ENCODE measurements at regions not wholly inside any gene's neighbourhood (a gene's known extent, or its start where the extent isn't known, plus 50 kb on each side); places are given as distances from the start of the nearest gene placed in this dataset.

- no peak for ATAC-seq
- no peak overlapping the region for H3K27ac ChIP-seq
- in situ Hi-C loops (cut with MboI; ENCODE audit: low sequenced_read_pairs in 4 of 4) = loop anchor here in 1 of 4 donors (10.0 kb wide), 1 partner anchor 46 kb away; no protein-coding TSS in a partner anchor
- DNase-seq = no peak
- intact Hi-C loops (cut with DNase I; ENCODE audit: low total_unique reads) = no loop called here
- H3K4me1 ChIP-seq = no peaks in the 10 kb centered on the region
- no peaks in the 10 kb centered on the region for H3K27me3 ChIP-seq
- H3K9me3 ChIP-seq = no peaks in the 10 kb centered on the region
- H3K36me3 ChIP-seq = no peaks in the 10 kb centered on the region
- TF ChIP-seq POLR2A (IDR thresholded peaks at IDR 0.05) (no peak), CTCF (IDR thresholded peaks at IDR 0.05 in 4 of 5, conservative IDR thresholded peaks at IDR 0.05 in 1 of 5) (no peak)
- no peak overlapping the region for H3K4me3 ChIP-seq
Observed at GRCh38 chr17:20948984-20949777, 93.6 kb downstream of the USP22 start.
